ENCODE measurements at regions not wholly inside any gene's neighbourhood (a gene's known extent, or its start where the extent isn't known, plus 50 kb on each side); places are given as distances from the start of the nearest gene placed in this dataset.

- TF ChIP-seq CTCF (IDR thresholded peaks at IDR 0.05; ENCODE audit: low read depth, low read length) (no peak), EZH2phosphoT487 (IDR thresholded peaks at IDR 0.05; ENCODE audit: low read depth) (no peak)
Observed at GRCh38 chr12:9348906-9349518, 140.8 kb upstream of the PZP start.
